Fibroblast of skin of back (primary cell): ENCODE measurements at regions not wholly inside any gene's neighbourhood (a gene's known extent, or its start where the extent isn't known, plus 50 kb on each side); places are given as distances from the start of the nearest gene placed in this dataset.
"Not testable (repeated sequence)": the region's sequence is repeated elsewhere in the genome, so short reads cannot be mapped to it uniquely, and the experiment has no call there.

ENCODE experiments used
- DNase-seq: peaks from one replicate; pipeline ENCODE4 v3.0.0-alpha.2; 2013

DNA sequence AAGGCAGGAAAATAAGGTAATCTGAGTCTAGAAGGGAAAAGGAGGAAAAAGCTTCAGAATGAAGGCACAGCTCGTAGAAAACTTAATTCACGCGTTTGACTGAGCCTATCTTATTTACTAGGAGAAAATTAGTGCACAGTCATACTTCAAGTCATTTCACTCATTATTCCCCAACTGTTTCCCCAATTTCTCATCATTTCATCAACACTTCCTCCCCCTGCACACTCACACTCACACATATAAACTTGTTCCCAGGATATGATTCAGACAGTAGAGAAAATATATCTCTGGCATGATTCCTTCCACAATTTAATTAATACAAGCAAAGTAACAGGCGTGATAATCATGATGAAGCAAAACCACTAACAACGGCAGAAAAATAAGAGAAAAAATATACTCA lies 94.5 kb upstream of the F13A1 start:
- DNase-seq, result peak; percentile 48

DNA sequence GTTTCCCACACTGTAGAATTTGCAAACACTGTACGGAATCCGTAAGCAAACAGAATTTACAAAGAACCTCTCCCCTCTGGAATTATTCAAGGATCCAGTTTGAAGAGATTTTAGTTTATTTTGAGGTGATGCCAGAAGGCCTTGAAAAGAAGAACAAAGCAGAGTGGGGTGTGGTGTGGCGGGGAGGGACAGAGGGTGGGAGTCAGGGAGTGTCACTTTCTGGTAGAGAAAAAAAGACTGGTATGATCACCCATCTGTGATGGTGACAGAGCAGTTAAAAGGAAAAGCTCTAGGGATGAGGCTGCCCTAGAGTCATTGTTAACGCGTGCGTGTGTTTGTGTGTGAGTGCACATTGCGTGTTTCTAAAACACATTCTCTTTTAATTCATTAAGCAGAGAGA lies 97.0 kb upstream of the F13A1 start:
- no peak for DNase-seq

DNA sequence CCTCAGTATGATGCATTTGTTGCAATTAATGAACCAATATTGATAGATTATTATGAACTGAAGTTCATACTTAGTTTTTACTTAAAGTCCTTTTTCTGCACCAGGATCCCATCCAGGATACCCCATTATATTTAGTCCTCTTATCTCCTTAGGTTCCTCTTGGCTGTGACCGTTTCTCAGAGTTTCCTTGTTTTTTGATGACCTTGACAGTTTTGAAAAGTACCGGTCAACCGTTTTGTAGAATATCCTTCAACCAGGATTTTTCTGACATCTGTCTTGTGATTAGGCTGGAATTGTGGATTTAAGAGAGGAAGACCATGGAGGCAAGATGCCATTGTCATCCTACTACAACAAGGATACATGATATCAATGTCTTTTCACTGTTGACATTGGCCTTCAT lies 98.0 kb upstream of the F13A1 start:
- no peak for DNase-seq

DNA sequence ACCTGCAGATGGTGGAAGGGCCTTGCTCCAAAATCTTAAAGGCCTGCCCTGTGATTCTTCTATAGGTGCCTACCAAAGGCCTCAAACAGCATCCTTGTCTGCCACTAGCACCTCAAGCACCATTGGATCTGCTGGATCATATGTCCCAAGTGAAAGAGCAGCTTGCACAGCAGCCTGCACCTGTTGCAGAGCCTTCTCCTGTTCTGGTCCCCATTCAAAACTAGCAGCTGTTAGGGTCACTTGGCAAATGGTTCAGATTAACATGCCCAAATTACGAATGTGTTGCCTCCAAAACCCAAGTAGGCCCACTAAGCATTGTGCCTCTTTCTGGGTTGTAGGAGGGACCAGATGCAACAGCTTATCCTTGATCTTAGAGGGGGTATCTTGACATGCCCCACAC lies 99.6 kb upstream of the F13A1 start:
- no peak for DNase-seq

DNA sequence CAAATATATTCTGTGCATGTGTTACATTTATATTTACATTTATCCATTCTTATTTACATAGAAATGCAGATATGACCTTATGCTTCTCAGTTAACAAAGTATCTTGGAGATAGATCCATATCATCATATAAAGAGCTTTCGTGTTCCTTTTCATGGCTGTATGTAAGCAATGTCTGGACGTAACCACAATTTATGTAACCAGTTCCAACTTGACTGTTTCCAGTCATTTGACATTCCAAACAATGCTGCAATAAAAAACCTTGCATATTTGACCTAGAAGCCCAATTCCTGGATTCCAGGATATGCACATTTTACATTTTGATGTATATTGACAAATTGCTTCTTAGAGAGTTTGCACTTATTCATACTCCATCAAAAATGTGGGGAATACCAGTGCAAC lies 113.7 kb upstream of the F13A1 start:
- no peak for DNase-seq

DNA sequence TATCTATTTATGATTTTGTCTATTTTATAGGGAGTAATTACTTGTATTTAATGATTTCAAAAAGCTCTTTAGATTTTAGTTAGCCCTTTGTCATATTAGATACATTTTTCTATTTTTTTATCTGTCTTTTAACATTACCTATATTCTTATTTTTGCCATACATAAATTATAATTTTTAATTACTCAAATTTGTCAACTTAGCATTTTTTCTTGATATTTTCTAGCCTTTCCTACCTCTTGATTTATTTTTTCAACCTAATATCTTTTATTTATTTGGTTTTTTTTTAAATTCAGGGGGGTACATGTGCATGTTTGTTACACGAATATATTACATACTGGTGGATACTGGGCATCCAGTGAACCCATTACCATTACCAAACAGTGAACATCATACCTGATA lies 114.3 kb upstream of the F13A1 start:
- DNase-seq, result no peak

DNA sequence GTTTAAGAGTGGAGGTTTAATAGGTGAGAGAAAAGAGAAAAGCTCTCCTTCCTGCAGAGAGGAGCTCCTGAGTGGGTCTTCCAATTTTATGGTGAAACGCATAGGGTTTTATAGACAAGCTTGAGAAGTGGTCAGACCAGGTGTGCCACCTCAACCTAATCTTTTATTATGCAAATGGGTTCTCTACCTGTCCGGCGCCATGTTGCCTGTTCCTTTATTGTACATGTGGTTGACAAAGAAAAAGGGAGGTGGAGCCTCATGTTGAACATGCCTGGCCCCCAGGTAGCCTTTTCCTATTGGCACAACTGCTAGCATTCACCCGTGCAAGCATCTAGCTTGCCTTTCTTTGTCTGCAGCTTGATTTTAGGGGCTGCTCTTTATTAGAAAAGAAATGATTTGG lies 115.9 kb upstream of the F13A1 start:
- DNase-seq, result no peak

DNA sequence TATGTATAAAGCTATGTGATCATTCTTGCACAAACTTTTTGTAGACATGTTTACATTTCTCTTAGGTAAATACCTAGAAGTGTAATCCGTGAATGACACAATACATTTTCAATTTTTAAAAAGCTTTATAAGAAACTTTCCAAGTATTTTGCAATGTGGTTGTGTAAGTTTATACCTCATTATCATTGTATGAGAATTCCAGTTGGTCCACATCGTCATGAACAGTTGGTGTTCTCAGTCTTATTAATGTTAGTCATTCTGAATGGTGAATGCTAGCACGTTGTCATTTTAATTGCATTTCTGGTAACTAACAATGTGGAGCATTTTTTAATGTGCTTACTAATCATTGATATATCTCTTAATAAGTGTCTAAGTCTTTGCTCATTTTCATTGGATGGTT lies 116.5 kb upstream of the F13A1 start:
- DNase-seq, result no peak

DNA sequence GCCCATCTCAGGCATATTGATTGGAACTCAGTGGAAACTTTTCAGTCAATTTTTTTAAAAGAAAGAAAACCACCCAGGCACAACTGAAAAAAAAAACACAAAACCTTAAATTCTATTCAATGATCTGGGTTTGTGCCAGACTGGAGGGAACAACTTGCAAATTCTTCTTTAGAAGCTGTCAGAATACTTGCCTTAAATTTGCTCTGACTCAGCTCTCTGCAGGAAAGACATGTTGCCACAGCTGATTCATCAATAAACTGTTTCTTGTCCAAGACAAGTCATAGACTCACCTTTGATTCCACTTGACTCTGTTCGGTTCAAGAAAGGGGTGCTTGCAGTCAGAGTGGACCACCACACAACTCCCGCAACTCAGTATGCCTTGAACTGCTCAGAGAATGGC lies 117.8 kb upstream of the F13A1 start:
- no peak for DNase-seq

DNA sequence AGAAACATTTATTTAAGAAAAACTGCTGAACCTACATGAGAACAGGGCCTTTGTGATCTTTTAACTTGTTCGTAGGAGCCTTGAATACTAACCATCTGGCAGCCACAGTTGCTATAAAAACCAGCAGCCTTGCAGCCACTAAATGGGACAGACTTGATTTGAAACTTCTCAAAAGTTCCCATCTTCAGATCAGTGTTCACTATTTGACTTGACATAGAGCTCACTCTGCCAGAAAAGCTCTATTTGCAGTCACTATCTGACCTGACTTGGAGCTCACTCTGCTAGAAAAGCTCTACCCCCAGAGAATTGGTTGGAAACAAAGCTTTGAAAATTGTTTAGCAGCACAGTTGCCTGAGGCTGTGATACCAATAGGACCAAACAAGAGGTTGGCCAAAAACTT lies 119.3 kb upstream of the F13A1 start:
- no peak for DNase-seq

DNA sequence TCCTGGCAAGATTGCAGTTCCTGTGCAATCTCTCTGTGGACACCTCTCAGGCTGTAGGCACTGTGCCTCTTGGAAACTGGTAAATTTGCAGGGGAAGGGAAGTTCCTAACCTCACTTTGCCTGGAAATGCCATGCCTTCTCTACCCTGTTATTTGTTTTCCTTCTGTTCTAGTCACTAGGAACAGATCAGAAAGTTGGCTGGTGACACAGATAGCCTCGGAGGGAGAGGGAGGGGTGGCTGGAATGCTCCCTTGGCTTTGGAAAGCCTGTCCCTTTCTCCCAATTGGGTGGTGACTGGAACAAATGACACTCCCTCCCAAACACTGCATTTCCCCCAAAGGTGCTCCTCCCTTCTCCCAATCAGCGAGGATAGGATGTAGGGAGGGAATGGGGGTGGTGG lies 131.5 kb upstream of the F13A1 start:
- DNase-seq, result no peak

DNA sequence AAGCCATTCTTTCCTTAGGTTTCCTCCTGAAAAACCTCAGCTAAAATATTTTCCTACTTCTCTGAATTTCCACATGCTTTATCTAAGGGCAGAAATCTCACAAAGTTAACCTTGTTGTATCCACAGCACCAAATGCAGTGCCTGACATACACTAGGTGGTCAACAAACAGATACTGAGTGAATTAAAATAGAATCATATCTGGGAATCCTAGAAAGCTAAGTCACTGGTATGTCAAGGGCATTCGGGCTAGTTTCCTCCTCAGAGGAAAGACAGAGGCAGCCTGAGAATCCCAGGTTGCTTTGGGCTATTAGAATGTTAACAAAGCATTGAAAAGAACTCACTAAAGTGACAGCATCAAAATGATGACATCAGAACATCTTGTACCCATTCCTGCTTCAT lies 132.7 kb upstream of the F13A1 start:
- no peak for DNase-seq

DNA sequence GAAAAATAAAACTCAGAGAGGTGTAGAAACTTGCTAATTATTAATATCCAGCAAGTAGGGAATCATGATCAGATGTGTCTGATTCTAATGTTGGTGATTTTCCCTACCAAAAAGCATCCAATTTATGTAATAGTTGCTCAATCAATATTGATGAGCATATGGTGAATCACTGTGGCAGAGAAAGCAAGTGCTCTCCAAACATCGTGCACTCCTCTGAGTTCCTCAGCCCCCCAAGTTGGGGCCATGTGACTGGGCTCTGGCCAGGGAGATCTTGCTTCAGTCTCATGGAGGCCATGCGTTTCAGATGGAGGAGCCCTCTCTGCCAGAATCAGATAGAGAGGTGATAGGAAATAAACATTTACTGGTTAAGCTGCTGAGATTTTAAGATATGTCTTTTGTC lies 133.2 kb upstream of the LY86 start:
- no peak for DNase-seq

DNA sequence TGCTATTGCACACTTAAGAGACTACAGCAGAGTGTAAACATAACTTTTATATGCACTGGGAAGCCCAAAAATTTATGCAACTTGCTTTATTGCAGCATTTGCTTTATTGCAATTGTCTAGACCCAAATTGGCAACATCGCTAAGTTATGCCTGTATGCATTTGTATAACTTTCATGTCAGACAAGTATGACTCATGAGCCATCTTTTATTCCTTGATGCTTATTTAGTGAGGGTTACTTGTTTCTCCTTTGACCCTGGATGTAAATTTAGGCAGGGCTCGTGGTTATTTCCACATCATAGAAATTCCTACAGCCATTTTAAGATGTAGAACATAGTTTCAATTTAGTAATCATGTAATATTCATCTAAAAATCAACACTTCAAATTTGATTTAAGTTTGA lies 130.3 kb upstream of the LY86 start:
- no peak for DNase-seq

DNA sequence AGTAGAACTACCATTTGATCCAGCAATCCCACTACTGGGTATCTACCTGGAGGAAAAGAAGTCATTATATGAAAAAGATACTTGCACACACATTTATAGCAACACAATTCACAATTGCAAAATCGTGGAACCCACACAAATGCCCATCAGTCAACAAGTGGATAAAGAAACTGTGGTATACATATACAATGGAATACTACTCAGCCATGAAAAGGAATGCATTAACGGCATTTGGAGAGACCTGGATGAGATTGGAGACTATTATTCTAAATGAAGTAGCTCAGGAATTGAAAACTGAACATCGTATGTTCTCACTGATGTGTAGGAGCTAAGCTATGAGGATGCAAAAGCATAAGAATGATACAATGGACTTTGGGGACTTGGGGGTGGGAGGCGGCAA lies 128.6 kb upstream of the LY86 start:
- not testable (repeated sequence) for DNase-seq

DNA sequence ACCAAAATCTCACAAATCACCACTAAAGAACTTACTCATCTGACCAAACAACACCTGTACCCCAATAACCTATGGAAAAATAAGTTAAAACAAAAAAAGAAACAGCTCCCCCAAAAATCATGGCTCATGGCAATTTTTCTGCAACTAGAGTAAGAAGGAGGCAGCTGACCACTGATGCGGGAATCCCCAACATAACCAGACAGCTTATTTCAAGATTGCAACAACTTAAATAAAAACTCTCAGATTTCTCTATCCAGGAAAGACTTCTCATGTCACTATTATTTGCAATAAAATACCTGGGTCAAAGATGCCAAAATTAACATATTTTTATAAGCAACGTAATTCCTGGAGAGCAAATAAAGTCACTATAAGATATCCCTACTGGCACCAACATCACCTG lies 128.1 kb upstream of the LY86 start:
- no peak for DNase-seq

DNA sequence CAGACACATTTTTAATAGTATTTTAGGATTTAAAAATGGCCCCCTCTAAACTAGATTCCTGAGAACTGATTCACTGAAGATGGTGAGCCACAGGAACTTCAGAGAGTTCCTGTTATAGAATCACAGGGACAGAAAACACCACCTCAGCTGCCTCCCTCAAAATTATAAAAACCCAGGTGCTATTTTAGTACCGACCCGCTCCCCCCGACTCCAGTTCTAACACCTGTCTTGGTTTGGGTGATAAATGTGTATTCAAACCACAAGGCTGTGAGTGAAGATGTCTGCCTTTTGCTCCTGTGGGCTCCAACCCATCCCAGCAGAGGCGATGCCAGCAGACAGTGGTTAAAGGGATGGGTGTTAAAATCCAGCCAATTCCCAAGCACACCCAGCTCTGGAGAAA lies 127.4 kb upstream of the LY86 start:
- DNase-seq, result peak; percentile 47

DNA sequence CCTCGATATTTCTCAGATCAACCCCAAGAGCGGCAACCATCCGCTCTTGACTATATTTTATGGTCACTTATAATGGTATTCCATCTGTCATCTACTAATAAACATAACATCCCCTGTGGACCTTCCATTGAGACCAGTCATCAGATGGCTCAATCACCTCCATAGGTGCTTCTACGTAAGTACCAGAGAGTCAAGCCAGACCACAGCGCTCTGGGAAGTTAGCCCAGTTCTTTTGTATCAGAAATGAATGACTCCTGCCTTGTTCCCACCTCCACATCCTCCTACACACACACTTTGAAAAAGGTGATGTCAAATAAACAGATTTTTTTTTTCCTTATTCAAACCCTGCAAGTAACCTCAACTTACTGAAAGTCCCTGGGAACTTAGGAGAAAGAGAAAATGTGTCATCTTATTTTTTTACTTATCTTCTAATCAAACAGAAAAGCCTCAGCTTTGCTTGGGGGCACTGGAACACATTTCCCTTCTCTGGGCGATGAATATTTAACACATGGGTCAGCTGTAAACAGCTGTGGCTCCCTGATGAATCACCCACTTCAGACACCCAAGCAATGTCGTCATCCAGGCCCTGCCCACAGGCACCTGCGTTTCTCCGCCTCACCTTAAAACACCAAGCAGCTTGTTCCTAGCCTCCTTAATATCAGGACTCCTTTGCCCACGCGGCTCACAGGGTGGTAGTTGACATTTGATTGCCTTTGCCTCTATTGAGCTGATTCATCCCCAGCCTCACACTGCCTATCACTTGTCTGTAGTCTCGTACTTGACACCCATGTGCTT lies 121.4 kb upstream of the LY86 start:
- peak; percentile 23 for DNase-seq

DNA sequence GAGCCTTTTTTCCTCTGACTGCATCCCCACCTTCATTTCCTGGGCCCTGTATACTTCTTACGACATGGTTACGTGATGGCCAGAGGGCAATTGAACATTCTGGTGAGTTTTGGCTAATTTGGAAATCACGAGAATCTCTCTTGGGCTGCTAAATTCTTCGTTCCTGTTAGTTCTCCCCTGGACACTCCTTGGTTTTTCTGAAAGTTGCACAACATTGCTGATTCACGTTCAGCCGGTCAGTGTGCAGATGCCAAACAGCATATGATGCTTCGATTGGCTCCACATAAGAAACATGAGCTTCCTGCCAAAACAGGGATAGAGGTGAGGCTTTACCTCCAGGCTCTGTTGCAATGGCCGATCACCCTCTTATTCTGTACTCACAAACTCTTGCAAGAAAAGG lies 119.4 kb upstream of the LY86 start:
- DNase-seq, result no peak

DNA sequence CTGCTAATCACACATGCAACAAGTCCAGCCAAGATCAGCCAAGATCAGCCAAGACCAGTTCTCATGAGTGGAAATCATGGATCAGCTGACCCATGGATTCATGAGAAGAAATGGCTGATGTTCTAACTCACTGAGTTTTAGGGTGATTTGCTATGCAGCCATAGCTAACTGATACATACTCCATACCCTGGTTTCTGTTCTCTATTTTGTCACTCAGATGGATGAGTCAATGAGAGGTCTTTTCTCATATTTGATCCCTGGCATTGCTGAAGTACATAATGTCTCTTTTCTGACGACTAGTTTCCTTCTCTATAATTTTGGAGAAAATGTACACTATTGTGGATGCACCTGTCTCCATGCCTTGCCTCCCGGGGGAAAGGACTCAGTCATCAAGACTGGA lies 118.4 kb upstream of the LY86 start:
- DNase-seq, result no peak

DNA sequence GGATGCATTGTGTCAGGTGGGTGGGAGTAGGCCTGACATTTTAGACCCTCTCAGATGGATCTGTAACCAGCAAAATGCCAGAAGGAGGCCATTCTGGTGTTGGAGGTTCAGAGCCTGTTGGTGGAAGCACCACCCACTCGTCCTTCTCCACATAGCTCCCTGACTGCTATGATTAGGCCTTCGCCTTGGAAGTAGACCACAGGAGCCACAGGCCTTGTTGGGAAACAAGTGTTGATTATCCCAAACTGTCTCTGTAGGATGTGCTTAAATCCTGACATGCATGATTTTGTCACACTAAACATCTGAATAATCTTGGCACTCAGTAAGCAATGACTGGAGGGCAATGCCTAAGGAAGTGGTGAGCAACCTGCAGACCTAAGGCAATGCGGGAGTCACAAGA lies 117.2 kb upstream of the LY86 start:
- no peak for DNase-seq

DNA sequence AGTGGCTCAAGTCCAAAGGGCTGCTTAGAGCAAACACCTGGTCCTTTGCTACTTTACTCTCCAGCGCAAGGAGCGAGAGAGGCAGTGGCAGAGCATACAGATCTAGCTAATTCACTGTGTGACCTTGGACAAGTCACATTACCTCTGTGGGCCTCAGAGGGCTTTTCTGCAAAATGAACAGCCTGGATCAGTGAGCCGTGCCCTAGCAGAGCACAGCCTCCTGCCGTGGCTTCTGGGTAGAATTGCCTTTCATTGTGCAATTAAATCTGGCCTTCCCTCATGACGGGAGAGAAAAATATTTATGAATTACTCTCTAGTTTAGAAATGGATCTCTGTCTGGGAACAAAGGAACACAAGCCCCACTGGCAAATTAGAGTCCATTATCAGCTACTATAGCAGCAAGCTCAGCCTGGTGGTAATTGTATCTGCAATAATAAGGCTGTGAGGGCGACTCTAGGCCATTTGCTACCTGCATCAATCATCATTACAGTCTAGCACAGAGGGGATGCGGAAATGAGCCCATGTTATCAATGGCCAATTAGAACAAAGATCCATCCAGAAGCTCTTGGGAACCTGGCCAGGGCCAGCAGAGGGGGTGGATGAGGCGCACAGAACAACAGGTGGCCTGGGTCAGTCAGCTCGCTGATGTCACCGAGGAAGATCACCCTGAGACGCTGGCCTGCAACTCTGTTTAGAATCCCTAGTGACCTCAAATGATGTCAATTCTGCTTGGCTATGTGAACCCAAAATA lies 114.2 kb upstream of the LY86 start:
- DNase-seq, result no peak

DNA sequence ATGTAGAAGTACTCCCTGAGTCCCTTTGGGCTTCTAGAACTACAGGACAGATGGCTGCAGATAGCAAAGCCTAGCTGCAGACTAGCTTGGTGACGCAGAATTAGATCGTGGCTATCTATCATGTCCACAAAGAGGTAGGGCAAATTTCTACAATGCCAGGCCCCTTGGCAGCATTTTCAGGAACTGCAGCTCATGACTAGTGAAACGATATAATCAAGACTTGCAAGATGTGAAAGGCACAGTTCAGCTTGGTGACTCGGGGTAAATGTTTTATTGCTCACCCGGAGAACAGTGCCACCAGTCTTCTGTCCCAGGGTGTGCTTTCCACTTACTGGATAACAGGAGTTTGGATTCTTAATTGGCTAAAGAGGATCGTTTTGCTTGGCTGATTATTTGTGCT lies 108.7 kb upstream of the LY86 start:
- DNase-seq, result no peak

DNA sequence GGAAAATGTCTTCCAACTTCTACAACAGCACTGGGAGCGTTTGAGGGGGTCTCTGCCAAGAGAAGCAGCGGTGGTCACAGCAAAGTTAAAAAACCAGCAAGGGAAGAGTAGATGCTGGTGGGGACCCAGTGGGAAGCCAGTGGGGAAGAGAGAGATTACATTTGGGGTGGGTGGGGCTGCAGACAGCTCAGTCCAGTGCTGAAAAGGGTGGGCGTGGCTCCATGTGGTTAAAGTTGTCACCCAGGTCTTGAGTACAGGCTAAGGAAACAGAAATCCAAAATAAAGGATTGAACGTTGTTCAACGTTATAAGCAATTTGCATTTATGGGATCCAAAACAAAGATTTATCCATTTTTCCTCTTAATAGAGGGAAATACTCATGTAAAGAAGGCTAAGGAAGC lies 106.3 kb upstream of the LY86 start:
- no peak for DNase-seq

DNA sequence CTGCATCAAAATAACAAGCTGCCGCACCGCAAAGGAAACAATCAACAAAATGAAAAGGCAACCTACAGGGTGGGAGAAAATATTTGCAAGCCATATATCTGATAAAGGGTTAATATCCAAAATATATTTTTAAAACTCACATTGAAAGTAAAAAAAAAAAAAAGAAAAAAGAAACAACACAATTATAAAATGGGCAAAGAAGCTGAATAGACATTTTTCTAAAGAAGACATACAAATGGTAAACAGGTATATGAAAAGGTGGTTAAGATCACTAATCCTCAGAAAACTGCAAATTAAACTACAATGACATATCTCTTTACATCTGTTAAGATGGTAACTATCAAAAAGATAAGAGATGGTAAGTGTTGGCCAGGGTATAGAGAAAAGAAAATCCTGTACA lies 105.4 kb upstream of the LY86 start:
- DNase-seq, result no peak
